ENCODE measurements at regions not wholly inside any gene's neighbourhood (a gene's known extent, or its start where the extent isn't known, plus 50 kb on each side); places are given as distances from the start of the nearest gene placed in this dataset.
A peak's percentile ranks its signal among the peaks of the same experiment; 100 is the strongest.

- DNase-seq: no peak
Observed at GRCh38 chr5:52419357-52419756, 368.4 kb upstream of the ITGA1 start.

GRCh38 chr5:52427615-52428014 lies 360.1 kb upstream of the ITGA1 start:
- no peak for DNase-seq

GRCh38 chr5:52428977-52429489 lies 358.7 kb upstream of the ITGA1 start:
- no peak for DNase-seq

GRCh38 chr5:52441768-52442167 lies 345.9 kb upstream of the ITGA1 start:
- no peak for DNase-seq

- DNase-seq: no peak
Observed at GRCh38 chr5:52443187-52443586, 344.5 kb upstream of the ITGA1 start.

GRCh38 chr5:52448111-52448510 lies 339.6 kb upstream of the ITGA1 start:
- no peak for DNase-seq

GRCh38 chr5:52449516-52449915 lies 338.2 kb upstream of the ITGA1 start:
- DNase-seq: no peak

GRCh38 chr5:52452098-52452497 lies 335.6 kb upstream of the ITGA1 start:
- no peak for DNase-seq

GRCh38 chr5:52453176-52453575 lies 334.5 kb upstream of the ITGA1 start:
- DNase-seq: no peak

GRCh38 chr5:52455920-52456319 lies 331.8 kb upstream of the ITGA1 start:
- no peak for DNase-seq

- DNase-seq: no peak
Observed at GRCh38 chr5:52457810-52458209, 329.9 kb upstream of the ITGA1 start.

- no peak for DNase-seq
Observed at GRCh38 chr5:52466113-52466512, 321.6 kb upstream of the ITGA1 start.

- DNase-seq: no peak
Observed at GRCh38 chr5:52466749-52467520, 320.8 kb upstream of the ITGA1 start.

GRCh38 chr5:52468976-52469375 lies 318.7 kb upstream of the ITGA1 start:
- no peak for DNase-seq

GRCh38 chr5:52469420-52469819 lies 318.3 kb upstream of the ITGA1 start:
- peak in 2 of 6 experiments; percentile 8 to 11 for DNase-seq

- no peak for DNase-seq
Observed at GRCh38 chr5:52469835-52470234, 317.9 kb upstream of the ITGA1 start.

GRCh38 chr5:52476346-52476745 lies 311.4 kb upstream of the ITGA1 start:
- DNase-seq: no peak

GRCh38 chr5:52481201-52481600 lies 306.5 kb upstream of the ITGA1 start:
- no peak for DNase-seq

- no peak for DNase-seq
Observed at GRCh38 chr5:52481851-52482250, 305.9 kb upstream of the ITGA1 start.

- DNase-seq: peak in 1 of 6 experiments; percentile 37
Observed at GRCh38 chr5:52491071-52491787, 296.5 kb upstream of the ITGA1 start.

- no peak for DNase-seq
Observed at GRCh38 chr5:52491818-52492217, 295.9 kb upstream of the ITGA1 start.

GRCh38 chr5:52497133-52497693 lies 290.5 kb upstream of the ITGA1 start:
- no peak for DNase-seq

GRCh38 chr5:52498607-52499006 lies 289.1 kb upstream of the ITGA1 start:
- no peak for DNase-seq

GRCh38 chr5:52502460-52502999 lies 285.2 kb upstream of the ITGA1 start:
- DNase-seq: no peak

Data from stimulated activated naive CD4-positive, alpha-beta T cell (primary cell).